ENCODE measurements at regions not wholly inside any gene's neighbourhood (a gene's known extent, or its start where the extent isn't known, plus 50 kb on each side); places are given as distances from the start of the nearest gene placed in this dataset.

DNA sequence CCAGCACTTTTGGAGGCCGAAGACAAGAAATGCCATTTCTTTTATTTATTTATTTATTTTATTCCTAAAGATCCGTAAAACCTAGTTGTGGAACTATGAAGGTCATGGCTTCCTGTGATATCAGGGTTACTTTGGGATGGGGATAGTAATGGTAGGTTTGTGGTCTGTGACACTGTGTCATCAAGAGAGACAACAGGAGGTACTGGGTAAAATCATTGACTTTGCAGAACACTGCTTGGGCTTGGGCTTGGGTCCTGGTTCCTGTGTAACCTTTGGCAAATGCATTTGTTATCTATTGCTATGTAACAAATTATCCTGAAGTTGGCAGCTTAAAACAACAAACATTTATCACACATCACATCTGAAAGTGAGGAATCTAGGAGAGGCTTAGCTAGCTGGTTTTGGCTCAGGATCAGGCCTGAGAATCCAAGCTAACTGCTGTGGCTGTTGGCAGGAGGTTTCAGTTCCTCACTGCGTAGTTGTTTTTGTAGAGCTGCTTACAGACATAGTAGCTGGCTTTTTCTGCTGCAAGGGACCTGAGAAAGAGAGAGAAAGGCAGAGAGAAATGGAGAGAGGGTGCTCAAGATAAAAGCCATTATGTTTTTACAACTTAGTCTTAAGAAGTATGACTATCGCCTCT lies 576.4 kb upstream of the SLIT2 start:
- Histone ChIP-seq H3K4me3 (no peak overlapping the region), H3K4me1 (no peaks in the 10 kb centered on the region), H3K27ac (no peak overlapping the region), H3K9me3 (no peaks in the 10 kb centered on the region), H3K27me3 (no peaks in the 10 kb centered on the region), H3K36me3 (no peaks in the 10 kb centered on the region)
- intact Hi-C loops (cut with DNase I) = no loop called here
- 63 to 88% methylated on average over 4 of the region's 4 CpGs for WGBS, 2 donors
- DNase-seq (no peak), FAIRE-seq (no peak), ATAC-seq (no peak)
- TF ChIP-seq CTCF (IDR thresholded peaks at IDR 0.05) = no peak

DNA sequence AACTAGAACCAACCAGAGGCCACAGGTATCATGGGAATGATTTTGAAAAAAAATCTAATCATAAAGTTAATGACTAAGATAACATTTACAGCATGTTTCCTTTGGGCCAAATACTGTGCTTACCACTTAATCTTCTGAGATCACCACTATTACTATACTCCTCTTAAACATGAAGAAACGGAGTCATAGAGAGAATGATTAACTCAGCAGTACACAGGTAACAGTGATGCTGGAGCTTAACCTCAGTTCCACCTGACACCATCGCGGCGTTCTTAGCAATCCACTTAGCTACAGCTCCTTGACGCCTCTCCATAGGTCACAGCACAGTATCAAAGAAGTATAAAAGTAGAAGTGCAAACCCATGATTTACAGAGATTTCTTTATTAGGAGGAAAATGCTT lies 592.6 kb upstream of the SLIT2 start:
- intact Hi-C loops (cut with DNase I) = no loop called here
- 62 to 70% methylated on average over 5 of the region's 5 CpGs for whole genome bisulfite sequencing, 2 donors
- no peak overlapping the region for H3K27ac ChIP-seq
- no peak overlapping the region for H3K4me3 ChIP-seq
- ATAC-seq = no peak
- no peaks in the 10 kb centered on the region for H3K36me3 ChIP-seq
- no peak for TF ChIP-seq CTCF (IDR thresholded peaks at IDR 0.05)
- FAIRE-seq = no peak
- H3K4me1 ChIP-seq = no peaks in the 10 kb centered on the region
- no peaks in the 10 kb centered on the region for H3K9me3 ChIP-seq
- DNase-seq = no peak
- H3K27me3 ChIP-seq = no peaks in the 10 kb centered on the region

DNA sequence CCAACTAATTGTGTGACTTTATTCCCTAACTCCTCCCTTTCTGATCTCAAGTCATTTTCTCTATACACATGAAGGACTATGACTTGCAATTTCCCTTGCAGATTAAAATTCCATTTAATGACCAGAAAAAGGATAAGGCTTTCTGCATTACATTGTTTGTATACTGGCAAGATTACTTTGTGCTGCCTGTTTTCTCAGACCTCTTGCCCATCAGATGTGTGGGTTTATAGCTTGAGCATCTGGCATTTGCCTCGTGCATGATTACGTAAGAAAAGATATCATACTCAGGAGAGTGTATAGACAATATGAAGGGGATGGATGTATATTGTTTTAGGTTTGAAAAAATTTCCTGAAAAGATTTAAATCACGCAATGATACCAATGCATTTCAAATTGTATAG lies 593.8 kb upstream of the SLIT2 start:
- TF ChIP-seq CTCF (IDR thresholded peaks at IDR 0.05) = no peak
- Histone ChIP-seq H3K36me3 (no peaks in the 10 kb centered on the region), H3K4me1 (no peaks in the 10 kb centered on the region), H3K4me3 (no peak overlapping the region), H3K27me3 (no peaks in the 10 kb centered on the region), H3K9me3 (no peaks in the 10 kb centered on the region), H3K27ac (no peak overlapping the region)
- WGBS, 2 donors = 56 to 57% methylated on average over 3 of the region's 3 CpGs
- DNase-seq (no peak), FAIRE-seq (no peak), ATAC-seq (no peak)
- intact Hi-C loops (cut with DNase I) = no loop called here

DNA sequence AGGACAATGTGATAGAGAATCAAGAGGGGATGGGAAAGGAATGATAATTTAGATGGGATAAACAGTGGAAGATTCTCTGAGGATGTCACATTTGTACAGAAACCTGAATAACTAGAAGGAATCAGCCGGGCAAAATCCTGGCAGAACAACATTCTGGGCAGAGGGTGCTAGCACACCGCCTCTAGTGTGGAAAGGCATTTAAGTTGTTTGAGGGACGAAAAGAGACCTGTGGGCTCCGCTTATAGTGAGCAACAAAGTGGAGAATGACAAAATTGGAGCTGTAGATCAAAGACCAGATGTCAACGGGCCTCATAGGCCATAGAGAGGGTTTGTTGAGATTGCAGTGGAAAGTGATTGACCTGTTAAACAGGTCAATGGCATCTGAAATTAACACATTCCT lies 596.0 kb upstream of the SLIT2 start:
- no peaks in the 10 kb centered on the region for H3K4me1 ChIP-seq
- H3K4me3 ChIP-seq = no peak overlapping the region
- H3K9me3 ChIP-seq = no peaks in the 10 kb centered on the region
- no peak for TF ChIP-seq CTCF (IDR thresholded peaks at IDR 0.05)
- intact Hi-C loops (cut with DNase I) = no loop called here
- ATAC-seq = no peak
- WGBS, 2 donors = 53 to 61% methylated on average over 5 of the region's 5 CpGs
- H3K36me3 ChIP-seq = no peaks in the 10 kb centered on the region
- H3K27me3 ChIP-seq = no peaks in the 10 kb centered on the region
- no peak for FAIRE-seq
- DNase-seq = no peak
- H3K27ac ChIP-seq = no peak overlapping the region

- Histone ChIP-seq H3K9me3 (no peaks in the 10 kb centered on the region), H3K4me1 (no peaks in the 10 kb centered on the region), H3K36me3 (no peaks in the 10 kb centered on the region), H3K27me3 (no peaks in the 10 kb centered on the region), H3K4me3 (no peak overlapping the region), H3K27ac (no peak overlapping the region)
- no peak for TF ChIP-seq CTCF (IDR thresholded peaks at IDR 0.05)
- no peak for FAIRE-seq
- intact Hi-C loops (cut with DNase I) = no loop called here
- 48 to 67% methylated on average over 6 of the region's 6 CpGs for WGBS, 2 donors
- no peak for ATAC-seq
- DNase-seq = no peak
Measured at GRCh38 chr4:19650903-19651864, 600.5 kb upstream of the SLIT2 start.
